ENCODE measurements at regions not wholly inside any gene's neighbourhood (a gene's known extent, or its start where the extent isn't known, plus 50 kb on each side); places are given as distances from the start of the nearest gene placed in this dataset.

GRCh38 chr14:40684328-40684727 is 922.3 kb upstream of the LRFN5 start (continued):
- TF ChIP-seq, protein P1, sequence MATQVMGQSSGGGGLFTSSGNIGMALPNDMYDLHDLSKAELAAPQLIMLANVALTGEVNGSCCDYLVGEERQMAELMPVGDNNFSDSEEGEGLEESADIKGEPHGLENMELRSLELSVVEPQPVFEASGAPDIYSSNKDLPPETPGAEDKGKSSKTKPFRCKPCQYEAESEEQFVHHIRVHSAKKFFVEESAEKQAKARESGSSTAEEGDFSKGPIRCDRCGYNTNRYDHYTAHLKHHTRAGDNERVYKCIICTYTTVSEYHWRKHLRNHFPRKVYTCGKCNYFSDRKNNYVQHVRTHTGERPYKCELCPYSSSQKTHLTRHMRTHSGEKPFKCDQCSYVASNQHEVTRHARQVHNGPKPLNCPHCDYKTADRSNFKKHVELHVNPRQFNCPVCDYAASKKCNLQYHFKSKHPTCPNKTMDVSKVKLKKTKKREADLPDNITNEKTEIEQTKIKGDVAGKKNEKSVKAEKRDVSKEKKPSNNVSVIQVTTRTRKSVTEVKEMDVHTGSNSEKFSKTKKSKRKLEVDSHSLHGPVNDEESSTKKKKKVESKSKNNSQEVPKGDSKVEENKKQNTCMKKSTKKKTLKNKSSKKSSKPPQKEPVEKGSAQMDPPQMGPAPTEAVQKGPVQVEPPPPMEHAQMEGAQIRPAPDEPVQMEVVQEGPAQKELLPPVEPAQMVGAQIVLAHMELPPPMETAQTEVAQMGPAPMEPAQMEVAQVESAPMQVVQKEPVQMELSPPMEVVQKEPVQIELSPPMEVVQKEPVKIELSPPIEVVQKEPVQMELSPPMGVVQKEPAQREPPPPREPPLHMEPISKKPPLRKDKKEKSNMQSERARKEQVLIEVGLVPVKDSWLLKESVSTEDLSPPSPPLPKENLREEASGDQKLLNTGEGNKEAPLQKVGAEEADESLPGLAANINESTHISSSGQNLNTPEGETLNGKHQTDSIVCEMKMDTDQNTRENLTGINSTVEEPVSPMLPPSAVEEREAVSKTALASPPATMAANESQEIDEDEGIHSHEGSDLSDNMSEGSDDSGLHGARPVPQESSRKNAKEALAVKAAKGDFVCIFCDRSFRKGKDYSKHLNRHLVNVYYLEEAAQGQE (IDR thresholded peaks at IDR 0.05; ENCODE audit: unreplicated experiment), result no peak
- TF ChIP-seq, protein P2, sequence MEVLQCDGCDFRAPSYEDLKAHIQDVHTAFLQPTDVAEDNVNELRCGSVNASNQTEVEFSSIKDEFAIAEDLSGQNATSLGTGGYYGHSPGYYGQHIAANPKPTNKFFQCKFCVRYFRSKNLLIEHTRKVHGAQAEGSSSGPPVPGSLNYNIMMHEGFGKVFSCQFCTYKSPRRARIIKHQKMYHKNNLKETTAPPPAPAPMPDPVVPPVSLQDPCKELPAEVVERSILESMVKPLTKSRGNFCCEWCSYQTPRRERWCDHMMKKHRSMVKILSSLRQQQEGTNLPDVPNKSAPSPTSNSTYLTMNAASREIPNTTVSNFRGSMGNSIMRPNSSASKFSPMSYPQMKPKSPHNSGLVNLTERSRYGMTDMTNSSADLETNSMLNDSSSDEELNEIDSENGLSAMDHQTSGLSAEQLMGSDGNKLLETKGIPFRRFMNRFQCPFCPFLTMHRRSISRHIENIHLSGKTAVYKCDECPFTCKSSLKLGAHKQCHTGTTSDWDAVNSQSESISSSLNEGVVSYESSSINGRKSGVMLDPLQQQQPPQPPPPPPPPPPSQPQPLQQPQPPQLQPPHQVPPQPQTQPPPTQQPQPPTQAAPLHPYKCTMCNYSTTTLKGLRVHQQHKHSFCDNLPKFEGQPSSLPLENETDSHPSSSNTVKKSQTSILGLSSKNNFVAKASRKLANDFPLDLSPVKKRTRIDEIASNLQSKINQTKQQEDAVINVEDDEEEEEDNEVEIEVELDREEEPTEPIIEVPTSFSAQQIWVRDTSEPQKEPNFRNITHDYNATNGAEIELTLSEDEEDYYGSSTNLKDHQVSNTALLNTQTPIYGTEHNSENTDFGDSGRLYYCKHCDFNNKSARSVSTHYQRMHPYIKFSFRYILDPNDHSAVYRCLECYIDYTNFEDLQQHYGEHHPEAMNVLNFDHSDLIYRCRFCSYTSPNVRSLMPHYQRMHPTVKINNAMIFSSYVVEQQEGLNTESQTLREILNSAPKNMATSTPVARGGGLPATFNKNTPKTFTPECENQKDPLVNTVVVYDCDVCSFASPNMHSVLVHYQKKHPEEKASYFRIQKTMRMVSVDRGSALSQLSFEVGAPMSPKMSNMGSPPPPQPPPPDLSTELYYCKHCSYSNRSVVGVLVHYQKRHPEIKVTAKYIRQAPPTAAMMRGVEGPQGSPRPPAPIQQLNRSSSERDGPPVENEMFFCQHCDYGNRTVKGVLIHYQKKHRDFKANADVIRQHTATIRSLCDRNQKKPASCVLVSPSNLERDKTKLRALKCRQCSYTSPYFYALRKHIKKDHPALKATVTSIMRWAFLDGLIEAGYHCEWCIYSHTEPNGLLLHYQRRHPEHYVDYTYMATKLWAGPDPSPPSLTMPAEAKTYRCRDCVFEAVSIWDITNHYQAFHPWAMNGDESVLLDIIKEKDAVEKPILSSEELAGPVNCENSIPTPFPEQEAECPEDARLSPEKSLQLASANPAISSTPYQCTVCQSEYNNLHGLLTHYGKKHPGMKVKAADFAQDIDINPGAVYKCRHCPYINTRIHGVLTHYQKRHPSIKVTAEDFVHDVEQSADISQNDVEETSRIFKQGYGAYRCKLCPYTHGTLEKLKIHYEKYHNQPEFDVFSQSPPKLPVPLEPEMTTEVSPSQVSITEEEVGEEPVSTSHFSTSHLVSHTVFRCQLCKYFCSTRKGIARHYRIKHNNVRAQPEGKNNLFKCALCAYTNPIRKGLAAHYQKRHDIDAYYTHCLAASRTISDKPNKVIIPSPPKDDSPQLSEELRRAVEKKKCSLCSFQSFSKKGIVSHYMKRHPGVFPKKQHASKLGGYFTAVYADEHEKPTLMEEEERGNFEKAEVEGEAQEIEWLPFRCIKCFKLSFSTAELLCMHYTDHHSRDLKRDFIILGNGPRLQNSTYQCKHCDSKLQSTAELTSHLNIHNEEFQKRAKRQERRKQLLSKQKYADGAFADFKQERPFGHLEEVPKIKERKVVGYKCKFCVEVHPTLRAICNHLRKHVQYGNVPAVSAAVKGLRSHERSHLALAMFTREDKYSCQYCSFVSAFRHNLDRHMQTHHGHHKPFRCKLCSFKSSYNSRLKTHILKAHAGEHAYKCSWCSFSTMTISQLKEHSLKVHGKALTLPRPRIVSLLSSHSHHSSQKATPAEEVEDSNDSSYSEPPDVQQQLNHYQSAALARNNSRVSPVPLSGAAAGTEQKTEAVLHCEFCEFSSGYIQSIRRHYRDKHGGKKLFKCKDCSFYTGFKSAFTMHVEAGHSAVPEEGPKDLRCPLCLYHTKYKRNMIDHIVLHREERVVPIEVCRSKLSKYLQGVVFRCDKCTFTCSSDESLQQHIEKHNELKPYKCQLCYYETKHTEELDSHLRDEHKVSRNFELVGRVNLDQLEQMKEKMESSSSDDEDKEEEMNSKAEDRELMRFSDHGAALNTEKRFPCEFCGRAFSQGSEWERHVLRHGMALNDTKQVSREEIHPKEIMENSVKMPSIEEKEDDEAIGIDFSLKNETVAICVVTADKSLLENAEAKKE (CRISPR knock-in tag; IDR thresholded peaks at IDR 0.05), result no peak
- TF ChIP-seq STAT1 (IDR thresholded peaks at IDR 0.05; ENCODE audit: unreplicated experiment), result no peak
- no peak for TF ChIP-seq ZNF114 (CRISPR knock-in tag; IDR thresholded peaks at IDR 0.05)
- no peak for TF ChIP-seq JUNB (IDR thresholded peaks at IDR 0.05; ENCODE audit: unreplicated experiment)
- TF ChIP-seq POLR2AphosphoS5 (IDR thresholded peaks at IDR 0.05; ENCODE audit: low read depth), result no peak

Measured in GM23338 (cell line).